ENCODE measurements at regions not wholly inside any gene's neighbourhood (a gene's known extent, or its start where the extent isn't known, plus 50 kb on each side); places are given as distances from the start of the nearest gene placed in this dataset.

DNA sequence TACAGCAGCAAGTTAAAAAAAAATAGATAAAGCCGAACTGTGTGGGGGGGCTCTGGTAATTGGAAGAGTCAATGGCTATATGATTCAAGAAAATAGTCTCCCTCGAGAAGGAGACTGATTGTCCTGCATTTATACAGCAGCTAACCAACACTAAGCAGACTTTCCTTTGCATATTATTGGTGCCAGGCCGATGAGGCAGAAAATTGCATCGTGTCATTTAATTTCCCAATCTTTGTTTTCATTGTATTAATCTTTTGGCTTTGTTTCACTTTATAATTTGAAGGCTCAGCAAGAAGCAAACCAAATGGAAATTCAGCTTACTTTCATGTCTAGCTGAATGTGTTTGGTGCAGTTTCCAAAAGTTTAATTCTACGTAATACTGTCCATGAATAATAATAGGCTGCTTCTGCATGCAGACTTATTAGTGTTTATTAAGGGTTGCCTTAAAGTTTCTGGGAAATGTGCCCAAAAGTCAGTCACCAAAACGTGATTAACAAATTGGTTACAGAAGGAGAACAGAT is 258.5 kb downstream of the HACE1 start:
- TF ChIP-seq ELF4 (IDR thresholded peaks at IDR 0.05): no peak
- no peak for TF ChIP-seq L3MBTL2 (conservative IDR thresholded peaks at IDR 0.05)
- no peak for TF ChIP-seq FOXK2 (IDR thresholded peaks at IDR 0.05)
- no peak for TF ChIP-seq SUZ12 (IDR thresholded peaks at IDR 0.05)
- TF ChIP-seq FOXM1 (IDR thresholded peaks at IDR 0.05; ENCODE audit: borderline replicate concordance): no peak
- TF ChIP-seq ARNT (IDR thresholded peaks at IDR 0.05): no peak
- no peak for TF ChIP-seq NFRKB (IDR thresholded peaks at IDR 0.05)
- TF ChIP-seq, protein P1, sequence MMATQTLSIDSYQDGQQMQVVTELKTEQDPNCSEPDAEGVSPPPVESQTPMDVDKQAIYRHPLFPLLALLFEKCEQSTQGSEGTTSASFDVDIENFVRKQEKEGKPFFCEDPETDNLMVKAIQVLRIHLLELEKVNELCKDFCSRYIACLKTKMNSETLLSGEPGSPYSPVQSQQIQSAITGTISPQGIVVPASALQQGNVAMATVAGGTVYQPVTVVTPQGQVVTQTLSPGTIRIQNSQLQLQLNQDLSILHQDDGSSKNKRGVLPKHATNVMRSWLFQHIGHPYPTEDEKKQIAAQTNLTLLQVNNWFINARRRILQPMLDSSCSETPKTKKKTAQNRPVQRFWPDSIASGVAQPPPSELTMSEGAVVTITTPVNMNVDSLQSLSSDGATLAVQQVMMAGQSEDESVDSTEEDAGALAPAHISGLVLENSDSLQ (IDR thresholded peaks at IDR 0.05): no peak
- no peak for TF ChIP-seq BHLHE40 (IDR thresholded peaks at IDR 0.05; ENCODE audit: borderline replicate concordance)
- no peak for TF ChIP-seq FOXA1 (IDR thresholded peaks at IDR 0.05)
- TF ChIP-seq ZNF384 (IDR thresholded peaks at IDR 0.05): no peak
- no peak for TF ChIP-seq SP1 (IDR thresholded peaks at IDR 0.05)
- no peak for TF ChIP-seq CTBP1 (IDR thresholded peaks at IDR 0.05; ENCODE audit: borderline replicate concordance)
- TF ChIP-seq HDGF (IDR thresholded peaks at IDR 0.05; ENCODE audit: borderline replicate concordance): no peak
- no peak for DNase-seq (ENCODE audit: extremely low spot score)
- ChIA-PET POLR2A (no interaction called here), CTCF (no interaction called here)

DNA sequence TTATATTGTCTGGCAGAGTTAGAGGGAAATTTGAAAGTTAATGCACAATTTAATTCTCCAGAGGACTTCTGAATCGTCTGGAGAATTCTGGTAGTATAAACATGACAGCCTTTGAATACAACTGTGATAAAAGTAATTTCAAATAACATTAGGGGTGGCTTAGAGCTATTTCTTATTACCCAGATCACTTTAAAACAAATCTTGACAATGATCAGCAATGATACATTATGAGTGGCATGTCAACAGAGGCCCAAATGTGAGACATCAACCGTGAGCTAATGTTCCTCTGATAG is 259.1 kb downstream of the HACE1 start:
- ChIA-PET CTCF (no interaction called here), POLR2A (no interaction called here)
- DNase-seq (ENCODE audit: extremely low spot score): no peak
- TF ChIP-seq, protein P1 (IDR thresholded peaks at IDR 0.05): no peak
- TF ChIP-seq CTBP1 (IDR thresholded peaks at IDR 0.05; ENCODE audit: borderline replicate concordance): no peak
- TF ChIP-seq FOXM1 (IDR thresholded peaks at IDR 0.05; ENCODE audit: borderline replicate concordance): no peak
- no peak for TF ChIP-seq BHLHE40 (IDR thresholded peaks at IDR 0.05; ENCODE audit: borderline replicate concordance)
- TF ChIP-seq TARDBP (IDR thresholded peaks at IDR 0.05): no peak

DNA sequence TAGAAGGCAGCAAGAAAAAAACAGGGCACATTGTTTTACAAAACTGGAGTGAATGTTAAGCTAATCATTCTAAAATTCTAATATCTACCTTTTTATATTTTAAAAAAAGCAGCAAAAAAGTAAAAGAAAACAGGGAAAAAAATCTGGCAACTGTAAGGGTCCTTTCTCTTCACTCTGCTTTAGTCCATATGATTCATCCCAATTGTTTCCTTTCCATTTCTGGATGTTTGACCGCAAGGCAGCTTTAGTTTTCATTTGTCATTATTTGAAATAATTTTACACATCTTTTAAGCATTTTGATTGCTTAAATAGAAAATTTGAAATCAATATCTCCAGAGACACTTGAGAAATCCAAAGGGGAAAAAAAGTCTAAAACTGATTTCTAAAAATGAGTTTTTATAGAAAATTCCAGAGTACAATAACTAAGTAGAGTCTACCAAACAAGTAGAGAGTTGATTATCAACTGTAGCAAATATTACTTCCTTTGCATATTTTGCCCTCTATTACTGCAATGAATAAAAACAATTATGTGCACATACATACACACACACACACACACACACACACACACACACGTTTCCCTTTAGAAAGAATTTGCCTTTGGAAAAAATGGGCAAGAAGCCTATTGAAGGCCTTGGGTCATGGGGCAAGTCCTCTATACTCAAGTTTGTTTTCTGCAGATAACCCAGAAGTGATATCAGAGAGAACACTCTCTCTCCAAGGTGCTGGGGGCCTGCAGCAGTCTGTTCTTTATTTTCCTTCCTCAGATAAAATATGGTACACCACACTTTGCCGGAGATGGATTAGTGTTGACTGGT is 259.7 kb downstream of the HACE1 start:
- no peak for DNase-seq (ENCODE audit: extremely low spot score)
- POLR2A ChIA-PET: no interaction called here
- CTCF ChIA-PET: interaction anchor here (1.3 kb wide), 1 partner anchor 14 kb away, joined by 3 read pairs; no protein-coding TSS in a partner anchor
- TF ChIP-seq HDGF (IDR thresholded peaks at IDR 0.05; ENCODE audit: borderline replicate concordance) (no peak), FOXM1 (IDR thresholded peaks at IDR 0.05; ENCODE audit: borderline replicate concordance) (no peak), NFRKB (IDR thresholded peaks at IDR 0.05) (no peak), LEF1 (IDR thresholded peaks at IDR 0.05; ENCODE audit: borderline replicate concordance) (no peak), BHLHE40 (IDR thresholded peaks at IDR 0.05; ENCODE audit: borderline replicate concordance) (no peak), ARNT (IDR thresholded peaks at IDR 0.05) (no peak), ZNF384 (IDR thresholded peaks at IDR 0.05) (no peak), SUZ12 (IDR thresholded peaks at IDR 0.05) (no peak), CTBP1 (IDR thresholded peaks at IDR 0.05; ENCODE audit: borderline replicate concordance) (no peak), ELF4 (IDR thresholded peaks at IDR 0.05) (no peak)
- TF ChIP-seq, protein P1 (IDR thresholded peaks at IDR 0.05): no peak

DNA sequence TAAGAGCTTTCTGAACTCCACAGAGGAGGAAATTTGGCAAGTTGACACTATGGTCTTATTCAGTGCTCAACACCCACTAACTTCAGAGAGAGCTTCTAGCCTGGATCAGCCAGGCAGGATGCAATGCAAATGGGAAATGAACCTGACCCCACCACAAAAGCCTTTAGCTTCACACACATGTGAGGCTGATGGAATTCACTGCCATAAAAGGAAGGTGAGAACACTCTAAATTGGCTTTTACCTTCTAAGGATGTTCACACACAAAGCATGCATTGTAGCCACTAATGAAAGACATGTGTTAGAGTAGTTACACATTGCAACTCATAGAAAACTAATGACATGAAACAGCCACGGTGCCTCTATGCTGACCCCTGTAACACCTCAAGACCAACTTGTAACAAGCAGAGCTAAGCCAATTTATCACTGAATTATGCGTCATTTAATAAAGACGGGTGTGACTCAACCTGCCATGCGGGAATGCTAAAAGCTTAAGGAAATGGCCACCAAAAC is 262.1 kb downstream of the HACE1 start:
- no peak for TF ChIP-seq L3MBTL2 (conservative IDR thresholded peaks at IDR 0.05)
- TF ChIP-seq FOXM1 (IDR thresholded peaks at IDR 0.05; ENCODE audit: borderline replicate concordance): no peak
- TF ChIP-seq, protein P1 (IDR thresholded peaks at IDR 0.05): no peak
- no peak for TF ChIP-seq CTBP1 (IDR thresholded peaks at IDR 0.05; ENCODE audit: borderline replicate concordance)
- no peak for TF ChIP-seq TARDBP (IDR thresholded peaks at IDR 0.05)
- TF ChIP-seq FOXK2 (IDR thresholded peaks at IDR 0.05): no peak
- TF ChIP-seq FOXA1 (IDR thresholded peaks at IDR 0.05): no peak
- no peak for TF ChIP-seq NFRKB (IDR thresholded peaks at IDR 0.05)
- DNase-seq (ENCODE audit: extremely low spot score): no peak
- CTCF ChIA-PET: interaction anchor here (0.7 kb wide), 1 partner anchor 26 kb away, joined by 3 read pairs; no protein-coding TSS in a partner anchor
- POLR2A ChIA-PET: no interaction called here

DNA sequence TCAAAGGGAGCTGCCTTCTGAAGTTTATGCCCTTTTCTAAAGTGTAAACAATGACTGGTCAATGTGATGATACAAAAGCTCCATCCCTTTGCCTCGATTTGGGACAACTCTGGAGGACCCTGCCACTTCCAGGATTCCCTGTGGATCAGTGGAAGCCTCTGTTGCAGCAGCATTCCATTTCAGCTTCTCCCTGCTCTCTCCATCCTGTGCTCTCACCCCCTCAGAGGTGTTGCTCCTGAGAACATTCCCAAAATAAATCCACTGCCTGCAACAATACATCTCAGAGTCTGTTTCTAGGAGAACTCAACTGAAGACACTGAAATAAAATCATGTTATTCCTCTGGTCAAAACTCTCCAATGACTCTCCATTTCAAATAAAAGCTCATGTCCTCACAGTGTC is 263.6 kb downstream of the HACE1 start:
- DNase-seq (ENCODE audit: extremely low spot score): no peak
- POLR2A ChIA-PET: no interaction called here
- CTCF ChIA-PET: no interaction called here
- TF ChIP-seq LEF1 (IDR thresholded peaks at IDR 0.05; ENCODE audit: borderline replicate concordance): no peak
- TF ChIP-seq L3MBTL2 (conservative IDR thresholded peaks at IDR 0.05): no peak
- TF ChIP-seq, protein P1 (IDR thresholded peaks at IDR 0.05): no peak
- TF ChIP-seq TARDBP (IDR thresholded peaks at IDR 0.05): no peak
- no peak for TF ChIP-seq ARNT (IDR thresholded peaks at IDR 0.05)
- TF ChIP-seq HDGF (IDR thresholded peaks at IDR 0.05; ENCODE audit: borderline replicate concordance): no peak
- TF ChIP-seq SUZ12 (IDR thresholded peaks at IDR 0.05): no peak
- no peak for TF ChIP-seq ELF4 (IDR thresholded peaks at IDR 0.05)
- TF ChIP-seq CTBP1 (IDR thresholded peaks at IDR 0.05; ENCODE audit: borderline replicate concordance): no peak
